ENCODE measurements at regions not wholly inside any gene's neighbourhood (a gene's known extent, or its start where the extent isn't known, plus 50 kb on each side); places are given as distances from the start of the nearest gene placed in this dataset.

- TF ChIP-seq POLR2A (IDR thresholded peaks at IDR 0.05) = no peak
- TF ChIP-seq, protein P1, sequence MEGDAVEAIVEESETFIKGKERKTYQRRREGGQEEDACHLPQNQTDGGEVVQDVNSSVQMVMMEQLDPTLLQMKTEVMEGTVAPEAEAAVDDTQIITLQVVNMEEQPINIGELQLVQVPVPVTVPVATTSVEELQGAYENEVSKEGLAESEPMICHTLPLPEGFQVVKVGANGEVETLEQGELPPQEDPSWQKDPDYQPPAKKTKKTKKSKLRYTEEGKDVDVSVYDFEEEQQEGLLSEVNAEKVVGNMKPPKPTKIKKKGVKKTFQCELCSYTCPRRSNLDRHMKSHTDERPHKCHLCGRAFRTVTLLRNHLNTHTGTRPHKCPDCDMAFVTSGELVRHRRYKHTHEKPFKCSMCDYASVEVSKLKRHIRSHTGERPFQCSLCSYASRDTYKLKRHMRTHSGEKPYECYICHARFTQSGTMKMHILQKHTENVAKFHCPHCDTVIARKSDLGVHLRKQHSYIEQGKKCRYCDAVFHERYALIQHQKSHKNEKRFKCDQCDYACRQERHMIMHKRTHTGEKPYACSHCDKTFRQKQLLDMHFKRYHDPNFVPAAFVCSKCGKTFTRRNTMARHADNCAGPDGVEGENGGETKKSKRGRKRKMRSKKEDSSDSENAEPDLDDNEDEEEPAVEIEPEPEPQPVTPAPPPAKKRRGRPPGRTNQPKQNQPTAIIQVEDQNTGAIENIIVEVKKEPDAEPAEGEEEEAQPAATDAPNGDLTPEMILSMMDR (IDR thresholded peaks at IDR 0.05 in 4 of 5, conservative IDR thresholded peaks at IDR 0.05 in 1 of 5) = no peak
These were observed 681.0 kb upstream of the GJE1 start for GRCh38 chr6:141451511-141452353.
